ENCODE measurements at regions not wholly inside any gene's neighbourhood (a gene's known extent, or its start where the extent isn't known, plus 50 kb on each side); places are given as distances from the start of the nearest gene placed in this dataset.

DNA sequence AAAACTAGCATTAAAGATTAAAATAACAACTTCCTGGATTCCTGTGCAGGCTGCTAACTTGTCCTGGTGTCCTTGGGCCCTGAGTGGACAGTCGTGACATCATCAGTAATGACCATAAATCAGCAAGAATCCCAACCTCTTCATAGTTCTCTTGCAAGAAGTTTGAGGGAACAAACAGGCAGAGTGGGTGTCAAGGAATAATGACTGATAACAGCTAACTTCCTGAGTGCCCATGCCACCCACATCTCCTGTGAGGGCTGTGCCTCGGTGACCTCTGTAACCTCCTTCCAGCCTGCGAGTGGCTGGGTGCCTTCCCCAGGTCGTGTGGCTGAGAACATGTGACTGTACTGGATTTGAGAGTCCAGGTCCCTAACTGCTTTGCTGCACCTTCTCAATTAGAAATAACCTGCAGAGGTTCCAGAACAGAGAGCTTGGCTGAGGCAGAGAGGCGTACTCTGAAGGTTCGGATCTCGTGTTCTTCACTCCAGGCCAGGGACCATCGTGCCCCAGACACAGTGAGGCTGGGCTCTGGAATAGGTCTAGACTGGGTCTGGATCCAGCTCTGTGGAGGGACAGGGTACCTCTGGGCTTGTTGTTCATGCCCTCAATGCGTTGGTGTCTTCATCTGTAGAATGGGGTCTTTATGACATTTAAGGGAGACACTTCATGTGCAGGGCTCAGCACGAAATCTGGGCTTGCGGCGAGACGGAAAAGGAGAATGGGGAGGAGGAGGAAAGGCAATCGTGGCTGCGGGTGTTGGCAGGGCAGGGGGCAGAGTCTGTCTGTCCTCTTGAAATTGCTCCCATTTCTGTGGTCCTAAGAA is 313.1 kb upstream of the ZNF32 start:
- no peak for TF ChIP-seq EZH2 (IDR thresholded peaks at IDR 0.05)
- TF ChIP-seq, protein P1, sequence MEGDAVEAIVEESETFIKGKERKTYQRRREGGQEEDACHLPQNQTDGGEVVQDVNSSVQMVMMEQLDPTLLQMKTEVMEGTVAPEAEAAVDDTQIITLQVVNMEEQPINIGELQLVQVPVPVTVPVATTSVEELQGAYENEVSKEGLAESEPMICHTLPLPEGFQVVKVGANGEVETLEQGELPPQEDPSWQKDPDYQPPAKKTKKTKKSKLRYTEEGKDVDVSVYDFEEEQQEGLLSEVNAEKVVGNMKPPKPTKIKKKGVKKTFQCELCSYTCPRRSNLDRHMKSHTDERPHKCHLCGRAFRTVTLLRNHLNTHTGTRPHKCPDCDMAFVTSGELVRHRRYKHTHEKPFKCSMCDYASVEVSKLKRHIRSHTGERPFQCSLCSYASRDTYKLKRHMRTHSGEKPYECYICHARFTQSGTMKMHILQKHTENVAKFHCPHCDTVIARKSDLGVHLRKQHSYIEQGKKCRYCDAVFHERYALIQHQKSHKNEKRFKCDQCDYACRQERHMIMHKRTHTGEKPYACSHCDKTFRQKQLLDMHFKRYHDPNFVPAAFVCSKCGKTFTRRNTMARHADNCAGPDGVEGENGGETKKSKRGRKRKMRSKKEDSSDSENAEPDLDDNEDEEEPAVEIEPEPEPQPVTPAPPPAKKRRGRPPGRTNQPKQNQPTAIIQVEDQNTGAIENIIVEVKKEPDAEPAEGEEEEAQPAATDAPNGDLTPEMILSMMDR (IDR thresholded peaks at IDR 0.05 in 2 of 3, conservative IDR thresholded peaks at IDR 0.05 in 1 of 3; ENCODE audit: borderline replicate concordance in 1 of 3, insufficient read depth in 1 of 3, low read depth in 2 of 3, low read length in 2 of 3): no peak
- TF ChIP-seq, protein P2, sequence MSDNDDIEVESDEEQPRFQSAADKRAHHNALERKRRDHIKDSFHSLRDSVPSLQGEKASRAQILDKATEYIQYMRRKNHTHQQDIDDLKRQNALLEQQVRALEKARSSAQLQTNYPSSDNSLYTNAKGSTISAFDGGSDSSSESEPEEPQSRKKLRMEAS (IDR thresholded peaks at IDR 0.05): no peak
- no peak for TF ChIP-seq ZNF274 (IDR thresholded peaks at IDR 0.05; ENCODE audit: low read depth, low read length)
- TF ChIP-seq YY1 (IDR thresholded peaks at IDR 0.05; ENCODE audit: extremely low read depth, insufficient replicate concordance, low read depth, low read length): no peak
- TF ChIP-seq SP1 (IDR thresholded peaks at IDR 0.05; ENCODE audit: low read depth): no peak
- TF ChIP-seq POLR2AphosphoS5 (IDR thresholded peaks at IDR 0.05; ENCODE audit: low read depth, low read length): no peak
- TF ChIP-seq CEBPB (IDR thresholded peaks at IDR 0.05; ENCODE audit: low read depth): no peak
- TF ChIP-seq POLR2A (IDR thresholded peaks at IDR 0.05; ENCODE audit: borderline replicate concordance, extremely low read depth, insufficient read depth, insufficient read length): no peak
- no peak for TF ChIP-seq EZH2phosphoT487 (IDR thresholded peaks at IDR 0.05; ENCODE audit: borderline replicate concordance)
- TF ChIP-seq, protein P3, sequence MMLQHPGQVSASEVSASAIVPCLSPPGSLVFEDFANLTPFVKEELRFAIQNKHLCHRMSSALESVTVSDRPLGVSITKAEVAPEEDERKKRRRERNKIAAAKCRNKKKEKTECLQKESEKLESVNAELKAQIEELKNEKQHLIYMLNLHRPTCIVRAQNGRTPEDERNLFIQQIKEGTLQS (IDR thresholded peaks at IDR 0.05): no peak

All from HCT116 (cell line).